Right renal pelvis (tissue), 4 donors: ENCODE measurements at regions not wholly inside any gene's neighbourhood (a gene's known extent, or its start where the extent isn't known, plus 50 kb on each side); places are given as distances from the start of the nearest gene placed in this dataset.
"Not testable (repeated sequence)": the region's sequence is repeated elsewhere in the genome, so short reads cannot be mapped to it uniquely, and the experiment has no call there.

Source experiments
- DNase-seq, 4 donors: peaks; one replicate each; pipeline ENCODE4 v3.0.0-alpha.2; 2013; ENCODE audit warnings: low read depth in 4 of 4, low spot score in 3 of 4, missing footprints in 1 of 4

DNA sequence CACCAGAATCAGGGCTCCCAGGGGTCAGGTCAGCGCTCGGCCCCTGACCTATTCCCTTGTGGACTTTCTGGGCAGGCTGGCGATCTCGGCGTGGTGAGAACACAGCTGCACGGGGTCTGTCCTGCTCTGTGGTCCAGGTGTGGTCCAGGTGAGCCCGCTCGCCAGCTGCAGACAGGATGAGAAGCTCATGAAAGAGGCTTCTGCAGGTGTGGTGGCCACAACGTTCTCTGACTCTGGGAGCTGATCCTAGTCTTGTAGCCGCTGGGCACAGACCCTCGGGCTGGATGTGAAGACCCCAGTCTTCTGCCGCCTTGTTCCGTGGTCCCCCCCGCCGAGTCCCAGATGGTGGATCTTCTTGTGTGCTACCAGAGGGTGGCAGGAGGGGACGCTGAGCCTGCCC is 129.7 kb downstream of the RTP5 start:
- DNase-seq = no peak

DNA sequence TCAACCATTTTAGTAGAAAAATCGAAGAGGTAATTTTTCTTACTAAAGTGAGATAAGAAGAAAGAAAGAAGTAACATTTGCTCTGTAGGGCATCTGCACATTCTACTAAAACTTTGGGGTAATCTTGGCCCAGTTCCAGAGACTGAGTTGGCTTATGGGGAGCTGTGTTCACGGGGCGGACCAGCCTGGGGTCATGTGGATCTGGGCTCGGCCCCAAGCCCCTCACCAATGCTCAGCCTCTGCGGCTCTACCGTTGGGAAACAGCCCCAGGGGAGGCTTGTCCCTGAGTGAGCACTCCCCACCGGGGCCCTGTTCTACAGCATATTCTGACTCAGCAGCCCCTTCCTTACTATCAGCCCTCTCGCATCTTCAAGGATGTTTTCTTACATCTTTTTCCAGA is 132.3 kb downstream of the RTP5 start:
- DNase-seq = no peak

DNA sequence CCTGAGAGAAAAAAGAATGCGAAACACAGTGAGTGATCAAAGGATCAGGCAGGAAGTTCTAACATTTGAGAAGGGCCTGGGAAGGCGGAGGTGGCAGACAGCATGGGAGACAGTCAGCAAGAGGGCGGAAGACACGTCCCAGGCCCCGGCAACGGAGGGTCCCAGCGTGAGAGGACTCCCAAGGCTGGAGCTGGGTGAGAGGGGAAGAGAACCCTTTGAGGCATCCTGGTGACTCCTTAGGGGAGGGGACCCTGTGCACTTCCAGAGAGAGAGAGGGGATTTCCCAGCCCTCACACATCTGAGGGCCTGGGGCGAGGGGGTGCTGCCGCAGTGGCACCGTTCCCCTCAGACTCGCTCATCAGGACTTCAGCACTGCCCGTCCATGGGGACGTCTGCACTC is 133.4 kb downstream of the RTP5 start:
- DNase-seq = no peak

DNA sequence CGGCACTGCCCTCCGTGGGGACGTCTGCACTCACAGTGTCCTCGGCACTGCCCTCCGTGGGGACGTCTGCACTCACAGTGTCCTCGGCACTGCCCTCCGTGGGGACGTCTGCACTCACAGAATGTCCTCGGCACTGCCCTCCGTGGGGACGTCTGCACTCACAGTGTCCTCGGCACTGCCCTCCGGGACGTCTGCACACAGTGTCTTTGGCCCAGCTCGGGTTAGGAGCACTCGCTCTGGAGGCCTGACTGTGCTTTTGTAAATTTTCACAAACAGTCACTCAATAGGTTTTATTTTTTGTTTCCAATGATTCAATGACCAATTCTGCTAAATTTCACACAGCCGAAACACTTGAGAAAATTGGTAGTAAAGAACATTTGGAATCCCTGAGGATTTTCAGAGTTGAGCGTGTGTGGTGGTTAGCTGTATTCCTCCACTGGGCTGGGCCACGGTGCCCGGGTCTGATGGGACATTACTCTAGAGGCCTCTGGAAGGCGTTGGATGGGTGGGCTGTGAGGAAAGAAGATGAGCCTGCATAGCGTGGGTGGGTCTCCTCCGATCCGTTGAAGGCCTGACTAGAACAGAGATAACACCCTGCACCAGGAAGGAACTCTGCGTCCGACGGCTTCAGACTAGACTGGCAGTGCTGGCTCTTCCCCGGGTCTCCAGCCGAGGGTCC is 134.8 kb downstream of the RTP5 start:
- DNase-seq = no peak

DNA sequence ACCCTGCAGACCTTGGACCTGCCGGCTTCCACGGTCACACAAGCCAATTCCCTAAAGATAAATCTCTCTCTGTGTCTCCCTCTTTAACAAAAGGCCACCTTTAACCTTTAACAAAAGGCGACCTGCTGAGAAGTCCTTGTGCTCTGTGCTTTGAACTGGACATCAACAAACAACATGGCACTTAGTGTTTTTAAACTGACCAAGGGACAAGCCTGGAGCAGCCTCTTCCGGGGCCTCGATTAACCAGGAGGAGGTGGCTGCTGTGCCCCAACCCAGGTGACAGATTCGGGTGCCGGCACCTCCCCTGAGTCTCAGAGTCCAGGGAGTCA is 135.3 kb downstream of the RTP5 start:
- no peak for DNase-seq

DNA sequence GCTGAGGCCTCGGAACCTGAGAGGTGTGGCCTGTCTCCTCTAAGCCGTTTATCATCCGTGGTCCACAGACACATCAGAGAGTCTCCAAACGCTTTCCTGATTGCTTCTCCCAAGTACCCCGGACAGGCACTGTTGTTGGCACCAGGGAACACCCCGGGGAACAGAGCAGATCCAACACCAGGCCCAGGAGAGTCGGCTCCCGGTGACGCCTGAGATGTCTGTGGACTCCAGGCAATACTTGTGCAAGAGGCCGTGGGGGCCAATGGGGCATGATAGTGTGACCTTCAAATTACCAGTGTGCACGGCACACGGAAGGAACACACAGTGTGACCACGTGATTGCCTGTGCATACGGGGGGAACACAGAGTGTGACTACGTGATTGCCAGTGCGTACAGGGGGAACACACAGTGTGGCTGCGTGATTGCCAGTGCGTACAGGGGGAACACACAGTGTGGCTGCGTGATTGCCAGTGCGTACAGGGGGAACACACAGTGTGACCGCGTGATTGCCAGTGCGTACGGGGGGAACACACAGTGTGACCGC is 136.6 kb downstream of the RTP5 start:
- not testable (repeated sequence) for DNase-seq

DNA sequence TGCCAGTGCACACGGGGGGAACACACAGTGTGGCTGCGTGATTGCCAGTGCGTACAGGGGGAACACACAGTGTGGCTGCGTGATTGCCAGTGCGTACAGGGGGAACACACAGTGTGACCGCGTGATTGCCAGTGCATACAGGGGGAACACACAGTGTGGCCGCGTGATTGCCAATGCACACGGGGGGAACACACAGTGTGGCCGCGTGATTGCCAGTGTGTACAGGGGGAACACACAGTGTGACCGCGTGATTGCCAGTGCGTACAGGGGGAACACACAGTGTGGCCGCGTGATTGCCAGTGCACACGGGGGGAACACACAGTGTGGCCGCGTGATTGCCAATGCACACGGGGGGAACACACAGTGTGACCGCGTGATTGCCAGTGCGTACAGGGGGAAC is 139.4 kb downstream of the RTP5 start:
- DNase-seq = not testable (repeated sequence)

DNA sequence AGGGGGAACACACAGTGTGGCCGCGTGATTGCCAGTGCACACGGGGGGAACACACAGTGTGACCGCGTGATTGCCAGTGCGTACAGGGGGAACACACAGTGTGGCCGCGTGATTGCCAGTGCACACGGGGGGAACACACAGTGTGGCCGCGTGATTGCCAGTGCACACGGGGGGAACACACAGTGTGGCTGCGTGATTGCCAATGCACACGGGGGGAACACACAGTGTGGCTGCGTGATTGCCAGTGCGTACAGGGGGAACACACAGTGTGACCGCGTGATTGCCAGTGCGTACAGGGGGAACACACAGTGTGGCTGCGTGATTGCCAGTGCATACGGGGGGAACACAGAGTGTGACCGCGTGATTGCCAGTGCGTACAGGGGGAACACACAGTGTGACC is 140.3 kb downstream of the RTP5 start:
- DNase-seq = not testable (repeated sequence)

DNA sequence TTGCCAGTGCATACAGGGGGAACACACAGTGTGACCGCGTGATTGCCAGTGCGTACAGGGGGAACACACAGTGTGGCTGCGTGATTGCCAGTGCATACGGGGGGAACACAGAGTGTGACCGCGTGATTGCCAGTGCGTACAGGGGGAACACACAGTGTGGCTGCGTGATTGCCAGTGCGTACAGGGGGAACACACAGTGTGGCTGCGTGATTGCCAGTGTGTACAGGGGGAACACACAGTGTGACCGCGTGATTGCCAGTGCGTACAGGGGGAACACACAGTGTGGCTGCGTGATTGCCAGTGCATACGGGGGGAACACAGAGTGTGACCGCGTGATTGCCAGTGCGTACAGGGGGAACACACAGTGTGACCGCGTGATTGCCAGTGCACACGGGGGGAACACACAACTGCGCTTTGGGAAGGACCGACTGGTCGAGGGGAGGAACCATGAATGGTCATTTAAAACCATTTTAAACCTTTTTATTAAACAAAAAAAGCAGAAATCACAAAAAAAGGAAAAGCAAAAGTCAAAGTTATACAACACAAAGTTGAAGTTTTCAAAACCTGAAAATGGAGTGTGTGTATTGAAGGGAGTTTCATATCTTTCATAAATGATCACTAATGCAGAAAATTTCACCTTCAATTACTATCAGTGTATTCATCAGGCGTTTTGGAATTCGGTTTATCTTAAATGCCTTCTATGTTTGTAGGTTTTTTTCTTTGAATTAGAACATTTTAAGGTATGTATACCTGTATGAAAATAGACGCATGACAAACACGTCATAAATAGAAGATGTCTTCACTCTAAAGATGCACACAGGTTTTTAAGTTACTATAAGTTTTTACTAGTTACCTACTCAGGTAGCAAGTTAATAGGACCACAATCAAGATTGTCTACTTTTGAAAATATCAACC is 141.0 kb downstream of the RTP5 start:
- DNase-seq = not testable (repeated sequence)

DNA sequence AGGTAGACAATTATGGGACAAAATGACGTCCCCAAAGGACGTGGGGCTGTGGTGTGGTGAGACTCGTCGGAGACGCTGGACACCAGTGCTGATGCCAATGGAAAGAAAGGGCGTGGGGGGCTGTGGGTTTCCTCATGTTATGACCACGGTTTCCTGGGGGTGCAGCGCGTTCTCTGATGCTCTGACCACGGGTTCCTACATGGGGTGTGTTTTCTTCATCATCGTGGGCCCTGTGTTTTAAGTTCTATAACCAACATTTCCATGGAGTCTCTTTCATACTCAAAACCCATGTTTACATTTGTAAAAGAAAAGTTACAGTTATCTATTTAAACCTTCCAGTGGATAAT is 141.6 kb downstream of the RTP5 start:
- no peak for DNase-seq

DNA sequence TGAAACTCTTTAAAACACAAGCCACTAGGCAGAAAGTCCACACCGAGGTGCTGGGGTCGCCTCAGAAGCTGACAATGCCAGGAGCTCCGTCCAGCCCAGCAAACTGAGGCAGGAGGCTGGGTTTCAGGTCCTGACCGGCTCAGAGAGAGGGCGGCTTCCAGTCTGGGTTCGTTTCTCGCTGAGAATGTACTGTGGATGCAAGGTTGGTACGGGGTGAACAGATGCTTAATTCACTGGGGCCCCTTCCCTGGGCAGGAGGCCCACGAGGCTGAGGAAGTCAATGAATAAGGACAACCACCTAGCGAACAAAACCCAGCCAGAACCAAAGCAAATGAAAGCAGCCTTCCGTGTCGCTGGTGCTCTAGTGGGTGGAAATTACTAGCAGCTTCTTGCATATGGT is 142.0 kb downstream of the RTP5 start:
- no peak for DNase-seq

DNA sequence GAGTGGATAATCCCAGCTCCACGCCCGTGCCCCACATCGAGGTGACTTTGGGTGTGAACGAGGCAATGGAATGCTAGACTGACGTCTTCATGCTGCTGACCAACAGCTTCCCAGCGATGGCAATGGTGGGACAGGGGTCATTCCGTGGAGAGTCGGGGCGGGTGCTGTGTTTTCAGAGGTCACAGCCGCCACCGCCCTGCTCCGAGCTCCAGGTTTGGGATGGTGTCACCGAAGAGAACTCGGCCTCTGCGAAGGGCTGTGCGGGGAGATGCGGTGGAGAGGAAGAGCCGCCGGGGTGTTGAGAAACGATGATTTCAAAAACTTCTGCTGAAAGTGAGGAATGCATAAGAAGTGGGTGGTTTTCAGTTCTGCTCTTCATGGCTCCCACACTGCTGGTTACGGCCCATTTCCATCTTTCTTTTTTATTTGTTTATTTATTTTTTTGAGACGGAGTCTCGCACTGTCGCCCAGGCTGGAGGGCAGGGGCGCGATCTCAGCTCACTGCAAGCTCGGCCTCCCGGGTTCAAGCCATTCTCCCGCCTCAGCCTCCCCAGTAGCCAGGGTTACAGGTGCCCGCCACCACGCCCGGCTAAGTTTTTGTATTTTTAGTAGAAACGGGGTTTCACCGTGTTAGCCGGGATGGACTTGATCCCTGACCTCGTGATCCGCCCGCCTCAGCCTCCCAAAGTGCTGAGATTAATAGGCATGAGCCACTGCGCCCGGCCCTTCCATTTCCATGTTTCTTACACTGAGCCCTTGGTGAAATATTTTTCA is 142.6 kb downstream of the RTP5 start:
- DNase-seq = no peak

DNA sequence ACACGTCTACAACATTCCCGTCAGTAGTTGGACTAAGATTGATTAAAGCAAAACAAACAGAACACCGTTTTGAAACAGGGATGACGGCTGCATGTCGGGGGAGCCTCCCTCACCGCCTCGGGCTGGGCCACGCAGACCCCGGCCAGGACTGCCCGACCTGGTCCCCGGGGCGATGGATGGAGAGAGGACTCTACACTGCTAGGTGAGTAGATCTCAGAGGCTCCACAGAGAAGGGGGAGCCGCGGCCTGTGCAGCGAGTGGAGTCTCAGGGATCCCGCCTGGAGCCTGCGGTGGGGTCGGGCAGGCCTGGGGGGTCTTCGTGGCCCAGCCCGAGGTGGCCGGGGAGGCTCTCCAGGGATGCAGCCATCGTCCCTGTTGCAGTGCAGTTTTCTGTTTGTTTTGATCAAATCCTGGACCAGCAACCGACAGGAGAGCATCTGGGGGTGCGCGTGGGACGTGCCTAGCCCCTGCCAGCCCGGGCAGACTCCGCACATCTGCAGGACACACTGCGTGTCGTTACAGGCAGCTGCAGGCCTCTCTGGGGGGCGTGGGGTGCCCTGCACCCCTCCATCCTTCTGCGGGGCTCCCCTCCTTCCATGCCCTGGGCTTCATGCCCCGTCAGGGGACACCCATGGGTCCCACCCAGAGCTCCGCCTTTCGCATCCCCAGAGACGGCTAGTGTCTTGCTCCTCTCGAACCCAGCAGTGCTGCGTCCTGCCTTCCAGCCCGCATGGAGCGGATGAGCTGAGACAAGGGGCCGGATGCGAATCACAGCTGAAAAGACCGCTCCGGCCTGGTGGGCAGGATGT is 143.6 kb downstream of the RTP5 start:
- no peak for DNase-seq

DNA sequence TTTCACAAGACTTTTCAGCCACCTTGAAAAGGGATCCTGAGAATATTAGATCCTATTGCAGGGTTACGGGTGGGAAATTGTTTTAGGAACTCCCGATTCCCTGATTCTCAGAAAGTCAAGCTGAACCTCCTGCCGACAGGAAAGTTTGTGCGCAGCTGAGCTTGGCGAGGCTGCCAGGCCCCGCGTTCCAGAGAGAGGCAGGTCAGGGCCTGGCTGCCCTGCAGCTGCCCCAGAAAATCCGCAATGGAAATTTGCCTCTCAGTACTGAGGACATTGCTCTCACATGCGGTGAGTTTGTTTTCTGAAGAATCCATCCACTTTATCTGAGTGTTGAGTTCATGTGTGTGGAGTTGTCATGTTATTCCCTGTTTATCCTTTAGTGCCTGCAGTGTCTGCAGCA is 144.2 kb downstream of the RTP5 start:
- no peak for DNase-seq

DNA sequence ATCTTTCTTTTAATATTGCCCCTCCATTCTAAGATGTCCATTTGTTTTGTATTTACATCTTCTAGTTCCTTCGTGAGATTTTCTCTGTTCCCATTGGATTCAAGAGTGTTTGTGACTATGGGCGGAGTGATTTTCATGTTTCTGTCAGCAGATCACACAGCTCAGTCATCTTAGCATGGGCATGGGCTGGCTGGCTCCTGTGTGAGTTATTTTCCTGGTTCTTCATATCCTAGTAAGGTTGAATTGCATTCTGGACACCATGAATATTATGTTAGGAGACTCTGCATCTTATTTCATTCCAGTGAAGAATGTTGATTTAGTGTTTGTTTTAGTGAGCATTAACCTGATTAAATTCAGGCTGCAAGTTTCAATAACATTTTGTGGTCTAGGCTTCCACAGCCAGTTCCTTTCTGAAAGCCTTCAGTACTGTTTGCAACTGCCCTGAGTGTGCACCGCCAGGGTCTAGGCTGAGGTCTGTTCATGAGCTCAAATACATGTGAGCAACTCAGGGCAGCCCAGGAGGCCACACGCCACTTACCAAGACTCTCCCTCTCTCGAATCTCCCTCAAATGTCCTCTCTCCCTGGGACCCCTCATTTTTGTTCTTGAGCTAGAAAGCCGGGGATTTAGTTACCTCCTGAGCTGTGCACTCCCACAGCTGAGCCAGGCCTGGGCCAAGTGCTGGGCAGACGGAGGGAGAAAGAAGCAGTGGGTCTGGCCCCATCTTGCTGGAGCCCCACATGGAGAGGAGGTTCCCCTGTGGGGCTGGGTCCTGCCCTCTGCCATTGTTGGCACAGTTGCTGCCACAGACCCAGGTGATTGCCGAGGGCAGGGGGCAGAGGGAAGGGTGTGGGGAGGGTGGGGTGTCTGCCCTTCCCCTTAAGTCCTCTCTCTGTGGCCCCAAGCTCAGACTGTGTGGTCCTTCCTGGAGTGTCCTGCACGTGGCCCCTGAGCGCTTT is 145.9 kb downstream of the RTP5 start:
- DNase-seq = no peak

DNA sequence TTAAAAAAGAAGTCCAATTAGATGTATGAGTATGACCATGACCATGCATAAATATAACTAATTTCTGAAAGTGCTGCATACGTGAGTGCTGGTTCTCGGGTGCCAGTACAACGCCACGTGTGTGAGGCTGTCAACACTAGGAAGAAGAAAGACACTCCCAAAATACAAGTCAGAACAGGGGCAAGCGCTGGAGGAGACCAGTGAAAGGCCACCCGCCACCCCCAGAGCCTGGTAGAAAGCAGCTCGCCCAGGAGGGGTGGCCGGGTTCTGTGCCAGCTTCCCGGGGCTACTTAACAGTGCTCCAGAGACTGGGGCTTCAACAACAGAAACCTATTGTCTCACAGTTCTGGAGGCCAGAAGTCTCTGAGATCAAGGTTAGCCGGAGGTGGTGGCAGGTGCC is 147.6 kb downstream of the RTP5 start:
- no peak for DNase-seq

DNA sequence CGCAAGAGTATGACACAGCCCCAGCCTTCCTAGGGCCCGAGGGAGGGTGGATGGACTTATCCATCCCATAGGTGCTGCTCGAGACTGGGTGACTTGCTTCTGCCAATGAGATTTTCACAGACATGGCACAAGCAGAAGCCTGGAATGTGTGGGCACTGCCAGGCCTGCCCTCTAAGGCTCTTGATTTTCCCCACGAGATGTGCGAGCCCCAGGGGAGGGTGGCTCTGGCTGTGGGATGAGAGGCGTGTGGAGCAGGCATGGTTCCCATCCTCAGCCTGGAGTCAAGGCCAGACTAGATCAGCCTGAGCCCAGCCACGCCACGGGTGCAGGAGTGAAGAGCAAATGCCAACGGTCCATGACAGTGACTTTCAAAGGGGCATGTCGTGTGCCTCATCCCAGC is 148.9 kb downstream of the RTP5 start:
- not testable (repeated sequence) for DNase-seq

DNA sequence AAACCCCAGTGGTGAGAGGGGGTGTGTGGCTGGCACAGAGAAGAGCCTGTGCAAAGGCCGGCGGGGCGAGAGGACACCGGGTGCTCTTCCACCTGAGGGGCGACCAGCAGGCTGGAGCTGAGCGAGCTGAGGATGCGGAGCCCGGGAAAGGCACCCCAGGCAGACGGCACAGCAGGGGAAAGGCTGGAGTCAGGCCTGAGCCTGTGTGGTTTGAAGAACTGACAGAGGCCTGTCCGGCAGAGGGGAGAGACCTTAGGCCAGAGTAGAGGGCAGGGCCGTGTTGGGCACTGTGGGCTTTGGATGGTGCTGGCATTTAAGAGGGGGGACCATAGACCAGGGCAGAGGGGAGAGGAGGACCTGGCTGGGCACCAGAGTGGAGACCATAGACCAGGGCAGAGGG is 149.8 kb downstream of the RTP5 start:
- no peak for DNase-seq
